ENCODE measurements at regions not wholly inside any gene's neighbourhood (a gene's known extent, or its start where the extent isn't known, plus 50 kb on each side); places are given as distances from the start of the nearest gene placed in this dataset.
"Not testable (repeated sequence)": the region's sequence is repeated elsewhere in the genome, so short reads cannot be mapped to it uniquely, and the experiment has no call there.

DNA sequence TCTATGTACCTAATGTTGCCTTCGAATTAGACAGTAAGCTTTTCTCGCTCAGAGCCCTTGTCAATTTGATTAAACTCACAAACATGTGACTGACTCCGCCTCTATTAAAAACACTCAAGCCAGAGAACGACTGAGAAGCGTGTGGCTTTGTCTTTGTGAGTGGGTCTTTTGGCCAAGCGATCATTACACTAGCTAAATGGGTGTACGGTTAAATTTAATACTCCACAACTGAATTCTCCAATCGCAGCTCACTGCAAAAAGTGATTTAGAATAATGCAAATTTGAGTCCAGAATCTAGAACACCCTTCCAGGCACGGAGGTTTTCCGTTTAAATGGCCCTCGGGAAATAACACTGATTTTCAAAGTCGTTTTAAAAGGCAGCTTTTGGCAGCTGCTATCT lies 253.7 kb downstream of the EFCAB11 start:
- no peak for DNase-seq (ENCODE audit: low read depth in 4 of 4, low spot score in 2 of 4)

GRCh38 chr14:89699071-89699470 lies 255.5 kb downstream of the EFCAB11 start:
- no peak for DNase-seq (ENCODE audit: low read depth in 4 of 4, low spot score in 2 of 4)

DNA sequence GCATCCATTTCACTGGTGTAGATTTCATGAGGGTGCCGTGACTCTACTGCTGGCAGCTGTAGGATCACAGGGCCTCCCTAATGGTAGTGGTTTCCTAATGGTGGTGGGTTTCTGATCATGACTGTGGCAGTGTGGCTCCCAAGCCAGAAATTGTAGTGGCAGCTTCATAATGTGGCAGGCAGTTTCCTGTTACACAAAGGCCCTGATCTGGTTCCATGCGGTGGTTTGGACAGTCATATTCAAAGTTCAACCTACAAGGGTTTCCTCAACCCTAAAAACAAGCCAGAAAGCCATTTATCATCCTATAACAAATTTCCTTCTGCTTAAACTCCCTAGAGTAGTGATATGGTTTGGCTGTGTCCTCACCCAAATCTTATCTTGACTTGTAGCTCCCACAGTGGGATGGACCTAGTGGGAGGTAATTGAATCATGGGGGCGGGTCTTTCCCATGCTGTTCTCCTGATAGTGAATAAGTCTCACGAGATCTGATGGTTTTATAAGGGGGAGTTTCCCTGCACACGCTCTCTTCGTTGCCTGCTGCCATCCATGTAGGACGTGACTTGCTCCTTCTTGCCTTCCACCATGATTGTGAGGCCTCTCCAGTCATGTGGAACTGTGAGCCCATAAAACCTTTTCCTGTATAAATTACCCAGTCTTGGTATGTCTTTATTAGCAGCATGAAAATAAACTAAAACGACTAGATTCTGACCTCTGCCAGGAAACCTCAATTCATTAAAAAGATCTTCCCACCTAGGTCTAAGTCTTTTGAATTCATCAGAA lies 257.1 kb downstream of the EFCAB11 start:
- no peak for DNase-seq (ENCODE audit: low read depth in 4 of 4, low spot score in 2 of 4)

- DNase-seq (ENCODE audit: low read depth in 4 of 4, low spot score in 2 of 4): no peak
These were observed 258.7 kb downstream of the EFCAB11 start for GRCh38 chr14:89695846-89696245.

DNA sequence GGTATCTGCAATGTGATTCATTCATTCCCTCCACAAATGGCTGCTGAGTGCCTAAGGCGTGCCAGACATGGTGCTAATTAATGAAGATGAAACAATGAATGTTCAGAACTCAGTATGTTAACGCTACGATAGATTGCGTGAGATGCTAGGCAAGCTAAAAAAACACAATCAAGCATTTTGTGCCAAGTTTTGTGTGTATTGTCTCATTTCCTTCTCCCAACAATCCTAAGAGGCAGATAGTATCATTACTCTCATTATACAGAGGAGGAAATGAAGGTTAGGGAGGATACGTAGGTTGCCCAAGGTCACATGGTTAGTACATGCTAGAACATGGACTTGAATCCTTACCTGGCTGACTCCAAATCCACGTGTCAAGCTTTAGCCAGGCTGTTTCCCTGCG lies 264.4 kb downstream of the EFCAB11 start:
- no peak for DNase-seq (ENCODE audit: low read depth in 4 of 4, low spot score in 2 of 4)

GRCh38 chr14:89689711-89690110 lies 264.8 kb downstream of the EFCAB11 start:
- DNase-seq (ENCODE audit: low read depth in 4 of 4, low spot score in 2 of 4): not testable (repeated sequence)

GRCh38 chr14:89688507-89689211 lies 265.9 kb downstream of the EFCAB11 start:
- DNase-seq (ENCODE audit: low read depth in 4 of 4, low spot score in 2 of 4): no peak

DNA sequence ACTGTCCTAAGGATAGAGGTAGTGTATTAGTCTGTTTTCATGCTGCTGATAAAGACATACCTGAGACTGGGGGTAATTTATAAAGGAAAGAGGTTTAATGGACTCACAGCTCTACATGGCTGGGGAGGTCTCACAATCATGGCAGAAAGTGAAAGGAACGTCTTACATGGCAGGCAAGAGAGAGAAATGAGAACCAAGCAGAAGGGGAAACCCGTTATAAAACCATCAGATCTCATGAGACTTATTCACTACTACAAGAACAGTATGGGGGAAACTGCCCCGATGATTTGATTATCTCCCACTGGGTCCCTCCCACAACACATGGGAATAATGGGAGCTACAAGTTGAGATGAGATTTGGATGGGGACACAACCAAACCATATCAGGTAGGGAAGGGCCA lies 267.4 kb downstream of the EFCAB11 start:
- not testable (repeated sequence) for DNase-seq (ENCODE audit: low read depth in 4 of 4, low spot score in 2 of 4)

- DNase-seq (ENCODE audit: low read depth in 4 of 4, low spot score in 2 of 4): no peak
These were observed 267.1 kb upstream of the FOXN3 start for GRCh38 chr14:89684139-89684538.

- DNase-seq (ENCODE audit: low read depth in 4 of 4, low spot score in 2 of 4): no peak
These were observed 264.3 kb upstream of the FOXN3 start for GRCh38 chr14:89681086-89682018.

- no peak for DNase-seq (ENCODE audit: low read depth in 4 of 4, low spot score in 2 of 4)
These were observed 263.1 kb upstream of the FOXN3 start for GRCh38 chr14:89680156-89680555.

- DNase-seq (ENCODE audit: low read depth in 4 of 4, low spot score in 2 of 4): no peak
These were observed 261.7 kb upstream of the FOXN3 start for GRCh38 chr14:89678768-89679167.

GRCh38 chr14:89675590-89675989 lies 258.6 kb upstream of the FOXN3 start:
- DNase-seq (ENCODE audit: low read depth in 4 of 4, low spot score in 2 of 4): no peak

- DNase-seq (ENCODE audit: low read depth in 4 of 4, low spot score in 2 of 4): no peak
These were observed 257.9 kb upstream of the FOXN3 start for GRCh38 chr14:89674936-89675335.

GRCh38 chr14:89674240-89674639 lies 257.2 kb upstream of the FOXN3 start:
- no peak for DNase-seq (ENCODE audit: low read depth in 4 of 4, low spot score in 2 of 4)

GRCh38 chr14:89673512-89674225 lies 256.6 kb upstream of the FOXN3 start:
- DNase-seq (ENCODE audit: low read depth in 4 of 4, low spot score in 2 of 4): no peak

GRCh38 chr14:89672636-89673511 lies 255.8 kb upstream of the FOXN3 start:
- no peak for DNase-seq (ENCODE audit: low read depth in 4 of 4, low spot score in 2 of 4)

- no peak for DNase-seq (ENCODE audit: low read depth in 4 of 4, low spot score in 2 of 4)
These were observed 252.2 kb upstream of the FOXN3 start for GRCh38 chr14:89669193-89669592.

GRCh38 chr14:89667983-89668382 lies 250.9 kb upstream of the FOXN3 start:
- peak in 1 of 4 donors; percentile 28 for DNase-seq (ENCODE audit: low read depth in 4 of 4, low spot score in 2 of 4)
